HepG2 (cell line): ENCODE measurements at regions not wholly inside any gene's neighbourhood (a gene's known extent, or its start where the extent isn't known, plus 50 kb on each side); places are given as distances from the start of the nearest gene placed in this dataset.

ENCODE experiments used
- ATAC-seq: fragments of 200-7000 bp; cut with Tn5 transposase; 3 replicates; pipeline ENCODE4 v1.9.1; 2020; ENCODE audit warnings: mild to moderate bottlenecking, moderate library complexity
- BruUV-seq: library from RNA; stranded (reverse); fragments of 400-500 nt; replicated peaks from 2 replicates; lab custom pipeline; 2021; lab: Mats Ljungman, UMichigan
- CTCF ChIA-PET: fragments of 300-600 bp; formaldehyde crosslinking; extraction: SDS; loops from one replicate; lab custom pipeline; 2021; ENCODE audit warnings: low total read pairs, inconsistent platforms, low intra/inter-chr PET ratio; lab: Yijun Ruan, JAX
- POLR2A ChIA-PET: fragments of 350-600 bp; sonication (Branson Sonifier 250); formaldehyde crosslinking; loops from one replicate; lab custom pipeline; 2020; ENCODE audit warnings: antibody characterized with exemption, inconsistent platforms; lab: Yijun Ruan, JAX
- DNase-seq: peaks from one replicate; pipeline ENCODE4 v3.0.0-alpha.2; 2015; ENCODE audit warnings: low spot score
- FAIRE-seq: peaks from 3 replicates; lab custom pipeline; 2011; peaks lifted over from hg19 to GRCh38; lab: Jason Lieb, UNC
- H2AFZ ChIP-seq: one replicate; pipeline ENCODE4 v1.6.1; 2011; ENCODE audit warnings: low read length, inconsistent platforms
- H3K27ac ChIP-seq: fragments of 300-600 bp; 3 replicates; pipeline ENCODE4 v1.8.0; 2011; ENCODE audit warnings: mixed run types, mild to moderate bottlenecking, mixed read lengths, low read length, inconsistent platforms; ENCODE audit not compliant: insufficient read depth; ENCODE audit errors: extremely low read length
- H3K27me3 ChIP-seq, 2 experiments: fragments of 200-600 bp in 1 of 2; 2 replicates in 1 of 2; 3 replicates in 1 of 2; pipeline versions ENCODE4 v1.6.0 to v1.8.0; 2011; ENCODE audit warnings: low read length in 2 of 2, mild to moderate bottlenecking in 2 of 2, moderate library complexity in 2 of 2, inconsistent platforms in 1 of 2; ENCODE audit not compliant: insufficient read depth in 2 of 2, control insufficient read depth in 1 of 2
- H3K36me3 ChIP-seq, 2 experiments: fragments of 200-600 bp in 1 of 2; replicated peaks in 1 of 2; 2 replicates in 1 of 2; 3 replicates in 1 of 2; pipeline versions ENCODE4 v1.5.1 to v1.8.0; 2011; ENCODE audit warnings: low read length in 2 of 2, inconsistent platforms in 1 of 2; ENCODE audit not compliant: insufficient read depth in 2 of 2, control insufficient read depth in 1 of 2
- H3K4me1 ChIP-seq: 2 replicates; pipeline ENCODE4 v1.5.1; 2012; ENCODE audit warnings: low read length, inconsistent platforms; ENCODE audit not compliant: insufficient read depth
- H3K4me2 ChIP-seq: 2 replicates; pipeline ENCODE4 v1.6.0; 2011; ENCODE audit warnings: low read depth, low read length, inconsistent platforms
- H3K4me3 ChIP-seq, 3 experiments: fragments of 200-600 bp in 1 of 3; sonication (generic), shearing (Covaris generic) in 1 of 3; replicated peaks in 1 of 3; 2 replicates each; pipeline ENCODE4 v1.5.1; 2011 to 2016; ENCODE audit warnings: low read length in 3 of 3, inconsistent platforms in 2 of 3, low read depth in 2 of 3, mild to moderate bottlenecking in 2 of 3, control low read depth in 1 of 3, mixed read lengths in 1 of 3; ENCODE audit not compliant: insufficient read depth in 1 of 3
- H3K79me2 ChIP-seq: one replicate; pipeline ENCODE4 v1.6.1; 2011; ENCODE audit warnings: low read length, inconsistent platforms; ENCODE audit not compliant: insufficient read depth
- H3K9ac ChIP-seq: 2 replicates; pipeline ENCODE4 v1.6.0; 2011; ENCODE audit warnings: mild to moderate bottlenecking, low read depth, low read length, inconsistent platforms; ENCODE audit not compliant: insufficient read depth
- H3K9me3 ChIP-seq: 2 replicates; pipeline ENCODE4 v1.5.1; 2012; ENCODE audit warnings: mild to moderate bottlenecking, low read length
- H4K20me1 ChIP-seq: 2 replicates; pipeline ENCODE4 v1.6.0; 2011; ENCODE audit warnings: inconsistent platforms, mild to moderate bottlenecking, low read length, moderate library complexity; ENCODE audit not compliant: insufficient read depth
- BRD4 ChIP-seq: sonication (generic); formaldehyde crosslinking; IDR thresholded peaks from 2 replicates; pipeline ENCODE4 v1.4.0; 2020; ENCODE audit warnings: missing genetic modification reagents
- EP300 ChIP-seq, 3 experiments: sonication (generic) in 1 of 3; formaldehyde crosslinking in 1 of 3; IDR thresholded peaks; 2 replicates each; pipeline versions ENCODE4 v1.5.1 to v1.6.1; 2011 to 2020; ENCODE audit warnings: low read depth in 2 of 3, low read length in 2 of 3, borderline replicate concordance in 1 of 3, improper control_type of control experiment in 1 of 3, mild to moderate bottlenecking in 1 of 3, missing genetic modification reagents in 1 of 3, moderate library complexity in 1 of 3
- KDM2A ChIP-seq: sonication (generic); formaldehyde crosslinking; IDR thresholded peaks from 2 replicates; pipeline ENCODE4 v1.4.0; 2020; ENCODE audit warnings: low read depth, missing genetic modification reagents, borderline replicate concordance
- ZKSCAN1 ChIP-seq: fragments of 150-350 bp; IDR thresholded peaks from 2 replicates; pipeline ENCODE4 v1.6.1; 2014; ENCODE audit warnings: low read length
- ZNF274 ChIP-seq: sonication (generic); formaldehyde crosslinking; IDR thresholded peaks from 2 replicates; pipeline ENCODE4 v1.5.1; 2020; ENCODE audit warnings: mild to moderate bottlenecking, missing genetic modification reagents
- WGBS: methylation state at CpG from one replicate; pipeline ENCODE4 v1.1.6; 2017; ENCODE audit warnings: low lambda C conversion rate; 5-methylcytosine and 5-hydroxymethylcytosine counted together
- in situ Hi-C: cut with HindIII; loops from 2 replicates; pipeline ENCODE4 v1.10.0; 2017; ENCODE audit warnings: low pct_unique_long_range_greater_than_20kb; ENCODE audit not compliant: extremely low pct_ligation_motif_present
- intact Hi-C: fragments of 100-400 bp; cut with micrococcal nuclease; formaldehyde crosslinking; loops from one replicate; pipeline ENCODE4 v1.10.0; 2022; ENCODE audit not compliant: unreplicated experiment
- TF ChIP-seq, protein P1 (sequence below): sonication (generic); formaldehyde crosslinking; IDR thresholded peaks from one replicate; pipeline ENCODE4 v1.5.1; 2020; ENCODE audit warnings: mild to moderate bottlenecking, missing genetic modification reagents; ENCODE audit errors: not compliant biosample characterization

DNA sequence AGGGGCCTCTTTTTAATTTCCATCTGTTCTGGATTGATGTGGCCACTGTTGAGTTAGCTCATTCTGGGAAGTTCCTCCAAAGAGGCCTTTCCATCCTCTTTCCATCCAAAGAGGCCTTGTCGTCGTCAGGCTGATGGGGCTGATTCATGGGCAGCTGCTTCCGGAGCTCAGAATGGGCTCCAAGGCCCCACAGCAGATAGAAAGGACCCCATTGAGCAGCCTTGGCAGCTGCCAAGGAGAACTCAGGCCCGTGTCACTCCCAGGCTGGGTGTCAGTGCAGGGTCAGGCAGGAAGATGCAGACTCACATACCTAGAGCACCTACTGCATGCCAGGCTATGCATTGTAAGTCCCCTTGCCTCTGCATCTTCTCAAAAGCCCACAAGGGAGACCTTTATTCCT is 524.1 kb downstream of the MIAT start (continued):
- no peak for TF ChIP-seq BRD4 (CRISPR knock-in tag)
- no peak for TF ChIP-seq EP300 (IDR thresholded peaks at IDR 0.05; ENCODE audit: low read depth in 2 of 2, low read length in 2 of 2)
- TF ChIP-seq EP300 (CRISPR knock-in tag; IDR thresholded peaks at IDR 0.05; ENCODE audit: borderline replicate concordance) = no peak
- TF ChIP-seq ZKSCAN1 = no peak
- no peak for TF ChIP-seq KDM2A (CRISPR knock-in tag)

DNA sequence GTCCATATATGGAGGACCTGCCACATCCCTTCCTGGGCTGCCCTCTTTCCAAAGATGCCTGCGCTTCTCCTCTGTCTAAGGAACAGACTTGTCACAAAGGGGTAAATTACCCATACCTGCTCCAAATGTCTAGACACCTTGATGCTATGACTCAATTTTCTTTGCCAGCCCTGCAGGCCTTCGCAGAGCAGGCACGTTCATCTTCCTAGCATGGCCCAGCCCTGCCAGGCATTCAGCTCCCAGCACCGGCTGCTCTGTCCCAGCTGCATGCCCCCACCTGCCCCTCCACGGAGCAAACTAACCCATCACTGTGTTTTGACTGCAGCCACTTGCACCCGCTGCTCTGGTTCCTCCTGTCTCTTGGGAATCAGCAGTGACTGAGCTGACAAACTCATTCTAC is 526.1 kb downstream of the MIAT start:
- in situ Hi-C loops = no loop called here

More for the DNA sequence above, 526.1 kb downstream of the MIAT start:
- H3K9ac ChIP-seq = no peak overlapping the region
- H3K4me2 ChIP-seq = no peak overlapping the region
- TF ChIP-seq, protein P1, sequence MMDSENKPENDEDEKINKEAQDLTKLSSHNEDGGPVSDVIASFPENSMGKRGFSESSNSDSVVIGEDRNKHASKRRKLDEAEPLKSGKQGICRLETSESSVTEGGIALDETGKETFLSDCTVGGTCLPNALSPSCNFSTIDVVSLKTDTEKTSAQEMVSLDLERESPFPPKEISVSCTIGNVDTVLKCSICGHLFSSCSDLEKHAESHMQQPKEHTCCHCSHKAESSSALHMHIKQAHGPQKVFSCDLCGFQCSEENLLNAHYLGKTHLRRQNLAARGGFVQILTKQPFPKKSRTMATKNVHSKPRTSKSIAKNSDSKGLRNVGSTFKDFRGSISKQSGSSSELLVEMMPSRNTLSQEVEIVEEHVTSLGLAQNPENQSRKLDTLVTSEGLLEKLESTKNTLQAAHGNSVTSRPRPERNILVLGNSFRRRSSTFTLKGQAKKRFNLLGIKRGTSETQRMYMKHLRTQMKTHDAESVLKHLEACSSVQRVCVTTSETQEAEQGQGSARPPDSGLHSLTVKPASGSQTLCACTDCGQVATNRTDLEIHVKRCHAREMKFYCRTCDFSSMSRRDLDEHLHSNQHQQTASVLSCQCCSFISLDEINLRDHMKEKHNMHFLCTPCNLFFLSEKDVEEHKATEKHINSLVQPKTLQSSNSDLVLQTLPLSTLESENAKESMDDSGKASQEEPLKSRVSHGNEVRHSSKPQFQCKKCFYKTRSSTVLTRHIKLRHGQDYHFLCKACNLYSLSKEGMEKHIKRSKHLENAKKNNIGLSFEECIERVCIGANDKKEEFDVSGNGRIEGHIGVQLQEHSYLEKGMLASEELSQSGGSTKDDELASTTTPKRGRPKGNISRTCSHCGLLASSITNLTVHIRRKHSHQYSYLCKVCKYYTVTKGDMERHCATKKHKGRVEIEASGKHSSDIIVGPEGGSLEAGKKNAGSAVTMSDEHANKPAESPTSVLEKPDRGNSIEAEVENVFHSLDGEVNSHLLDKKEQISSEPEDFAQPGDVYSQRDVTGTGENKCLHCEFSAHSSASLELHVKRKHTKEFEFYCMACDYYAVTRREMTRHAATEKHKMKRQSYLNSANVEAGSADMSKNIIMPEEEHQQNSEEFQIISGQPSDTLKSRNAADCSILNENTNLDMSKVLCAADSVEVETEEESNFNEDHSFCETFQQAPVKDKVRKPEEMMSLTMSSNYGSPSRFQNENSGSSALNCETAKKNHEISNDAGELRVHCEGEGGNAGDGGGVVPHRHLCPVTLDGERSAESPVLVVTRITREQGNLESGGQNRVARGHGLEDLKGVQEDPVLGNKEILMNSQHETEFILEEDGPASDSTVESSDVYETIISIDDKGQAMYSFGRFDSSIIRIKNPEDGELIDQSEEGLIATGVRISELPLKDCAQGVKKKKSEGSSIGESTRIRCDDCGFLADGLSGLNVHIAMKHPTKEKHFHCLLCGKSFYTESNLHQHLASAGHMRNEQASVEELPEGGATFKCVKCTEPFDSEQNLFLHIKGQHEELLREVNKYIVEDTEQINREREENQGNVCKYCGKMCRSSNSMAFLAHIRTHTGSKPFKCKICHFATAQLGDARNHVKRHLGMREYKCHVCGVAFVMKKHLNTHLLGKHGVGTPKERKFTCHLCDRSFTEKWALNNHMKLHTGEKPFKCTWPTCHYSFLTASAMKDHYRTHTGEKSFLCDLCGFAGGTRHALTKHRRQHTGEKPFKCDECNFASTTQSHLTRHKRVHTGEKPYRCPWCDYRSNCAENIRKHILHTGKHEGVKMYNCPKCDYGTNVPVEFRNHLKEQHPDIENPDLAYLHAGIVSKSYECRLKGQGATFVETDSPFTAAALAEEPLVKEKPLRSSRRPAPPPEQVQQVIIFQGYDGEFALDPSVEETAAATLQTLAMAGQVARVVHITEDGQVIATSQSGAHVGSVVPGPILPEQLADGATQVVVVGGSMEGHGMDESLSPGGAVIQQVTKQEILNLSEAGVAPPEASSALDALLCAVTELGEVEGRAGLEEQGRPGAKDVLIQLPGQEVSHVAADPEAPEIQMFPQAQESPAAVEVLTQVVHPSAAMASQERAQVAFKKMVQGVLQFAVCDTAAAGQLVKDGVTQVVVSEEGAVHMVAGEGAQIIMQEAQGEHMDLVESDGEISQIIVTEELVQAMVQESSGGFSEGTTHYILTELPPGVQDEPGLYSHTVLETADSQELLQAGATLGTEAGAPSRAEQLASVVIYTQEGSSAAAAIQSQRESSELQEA (CRISPR knock-in tag) = no peak
- no peak for TF ChIP-seq ZNF274 (CRISPR knock-in tag)
- no TSS peak for BruUV-seq
- FAIRE-seq (no peak), DNase-seq (no peak), ATAC-seq (no peak)
- H3K9me3 ChIP-seq = no peaks in the 10 kb centered on the region
- POLR2A ChIA-PET = no interaction called here
- WGBS = 13% methylated on average over 4 of the region's 6 CpGs
- no peaks in the 10 kb centered on the region for H3K36me3 ChIP-seq
- H4K20me1 ChIP-seq = no peaks in the 10 kb centered on the region
- CTCF ChIA-PET = no interaction called here
- 0 out of 5 replicates have a peak, but pooled peaks cover 2 to 3% of the 10 kb centered on the region in 2 experiments for H3K27me3 ChIP-seq
- intact Hi-C loops = no loop called here
- no peaks in the 10 kb centered on the region for H3K4me1 ChIP-seq
- no peak overlapping the region for H2AFZ ChIP-seq
- no peak overlapping the region for H3K4me3 ChIP-seq
- H3K27ac ChIP-seq = no peak overlapping the region
- no peaks in the 10 kb centered on the region for H3K79me2 ChIP-seq
